IMR-90 (cell line): ENCODE measurements at regions not wholly inside any gene's neighbourhood (a gene's known extent, or its start where the extent isn't known, plus 50 kb on each side); places are given as distances from the start of the nearest gene placed in this dataset.

Experiments
- CHD1 ChIP-seq: IDR thresholded peaks from 2 replicates; pipeline ENCODE4 v1.6.1; 2012; ENCODE audit warnings: low read depth, low read length, improper control_type of control experiment
- CTCF ChIP-seq: conservative IDR thresholded peaks from 2 replicates; pipeline ENCODE4 v1.5.1; 2012; ENCODE audit warnings: mild to moderate bottlenecking, low read depth, low read length, improper control_type of control experiment
- MXI1 ChIP-seq: IDR thresholded peaks from 2 replicates; pipeline ENCODE4 v1.6.1; 2012; ENCODE audit warnings: low read depth, mild to moderate bottlenecking, low read length, moderate library complexity, borderline replicate concordance
- POLR2A ChIP-seq: IDR thresholded peaks from 2 replicates; pipeline ENCODE4 v1.6.1; 2012; ENCODE audit warnings: mild to moderate bottlenecking, low read depth, low read length
- RAD21 ChIP-seq: IDR thresholded peaks from 2 replicates; pipeline ENCODE4 v1.6.1; 2012; ENCODE audit warnings: low read length, improper control_type of control experiment
- SMC3 ChIP-seq: fragments of 150-350 bp; IDR thresholded peaks from 2 replicates; pipeline ENCODE4 v1.6.1; 2016; ENCODE audit warnings: low read depth, mild to moderate bottlenecking, antibody characterized with exemption, low read length, moderate library complexity
- TF ChIP-seq, protein P1 (sequence below): fragments of 150-350 bp; IDR thresholded peaks from 2 replicates; pipeline ENCODE4 v1.6.1; 2016; ENCODE audit warnings: low read depth, mild to moderate bottlenecking, low read length, moderate library complexity, borderline replicate concordance

- TF ChIP-seq MXI1 (no peak), CTCF (no peak), POLR2A (no peak), RAD21 (no peak), CHD1 (no peak), SMC3 (no peak)
- TF ChIP-seq, protein P1, sequence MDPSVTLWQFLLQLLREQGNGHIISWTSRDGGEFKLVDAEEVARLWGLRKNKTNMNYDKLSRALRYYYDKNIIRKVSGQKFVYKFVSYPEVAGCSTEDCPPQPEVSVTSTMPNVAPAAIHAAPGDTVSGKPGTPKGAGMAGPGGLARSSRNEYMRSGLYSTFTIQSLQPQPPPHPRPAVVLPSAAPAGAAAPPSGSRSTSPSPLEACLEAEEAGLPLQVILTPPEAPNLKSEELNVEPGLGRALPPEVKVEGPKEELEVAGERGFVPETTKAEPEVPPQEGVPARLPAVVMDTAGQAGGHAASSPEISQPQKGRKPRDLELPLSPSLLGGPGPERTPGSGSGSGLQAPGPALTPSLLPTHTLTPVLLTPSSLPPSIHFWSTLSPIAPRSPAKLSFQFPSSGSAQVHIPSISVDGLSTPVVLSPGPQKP: no peak
Measured at GRCh38 chr12:70157099-70157498, 86.1 kb upstream of the CNOT2 start.
